SU-DHL-6 (cell line): ENCODE measurements at regions not wholly inside any gene's neighbourhood (a gene's known extent, or its start where the extent isn't known, plus 50 kb on each side); places are given as distances from the start of the nearest gene placed in this dataset.

Source experiments
- H2AFZ ChIP-seq: fragments of 200-600 bp; sonication (generic); 2 replicates; pipeline ENCODE4 v1.6.1; 2014; ENCODE audit warnings: low read depth, mild to moderate bottlenecking, moderate library complexity, mixed read lengths, antibody characterized with exemption, low read length; ENCODE audit not compliant: severe bottlenecking
- H3F3A ChIP-seq: fragments of 200-600 bp; shearing (Covaris generic); 2 replicates; pipeline ENCODE4 v1.6.0; 2016; ENCODE audit warnings: antibody characterized with exemption, mild to moderate bottlenecking; ENCODE audit not compliant: insufficient read depth
- H3K27ac ChIP-seq: fragments of 200-600 bp; sonication (generic); 2 replicates; pipeline ENCODE4 v1.5.1; 2016; ENCODE audit warnings: low read depth, mild to moderate bottlenecking, low read length, moderate library complexity, mixed read lengths
- H3K27me3 ChIP-seq: fragments of 200-600 bp; sonication (generic), shearing (Covaris generic); 2 replicates; pipeline ENCODE4 v1.6.0; 2014; ENCODE audit warnings: mild to moderate bottlenecking, low read length
- H3K36me3 ChIP-seq: fragments of 200-600 bp; sonication (generic); 2 replicates; pipeline ENCODE4 v1.6.1; 2014; ENCODE audit warnings: mild to moderate bottlenecking, low read length, mixed read lengths
- H3K4me2 ChIP-seq: fragments of 300-600, 200-600 bp; shearing (Covaris generic), sonication (generic); 2 replicates; pipeline ENCODE4 v1.6.0; 2014; ENCODE audit warnings: low read length, low read depth, mild to moderate bottlenecking; ENCODE audit not compliant: poor library complexity, severe bottlenecking
- H3K4me3 ChIP-seq: fragments of 200-600 bp; sonication (generic); 2 replicates; pipeline ENCODE4 v1.5.1; 2014; ENCODE audit warnings: antibody characterized with exemption, low read length, mild to moderate bottlenecking, mixed read lengths; ENCODE audit not compliant: insufficient read depth, poor library complexity, severe bottlenecking
- H3K79me2 ChIP-seq: fragments of 200-600 bp; sonication (generic); 2 replicates; pipeline ENCODE4 v1.6.1; 2014; ENCODE audit warnings: mild to moderate bottlenecking, low read length, moderate library complexity; ENCODE audit not compliant: insufficient read depth
- H3K9ac ChIP-seq: fragments of 200-600 bp; sonication (generic); 2 replicates; pipeline ENCODE4 v1.7.0; 2014; ENCODE audit warnings: mild to moderate bottlenecking, low read length
- H3K9me2 ChIP-seq: fragments of 200-600 bp; sonication (generic); replicated peaks from 2 replicates; pipeline ENCODE4 v1.6.1; 2014; ENCODE audit warnings: low read length; ENCODE audit not compliant: insufficient read depth
- H3K9me3 ChIP-seq: fragments of 200-600 bp; sonication (generic); 2 replicates; pipeline ENCODE4 v1.6.1; 2014; ENCODE audit warnings: low read length, mixed read lengths; ENCODE audit not compliant: insufficient read depth
- H4K20me1 ChIP-seq: fragments of 200-600 bp; sonication (generic); 2 replicates; pipeline ENCODE4 v1.6.1; 2014; ENCODE audit warnings: low read depth, mild to moderate bottlenecking, antibody characterized with exemption, low read length, moderate library complexity, mixed read lengths
- CTCF ChIP-seq: fragments of 200-600 bp; sonication (generic); IDR thresholded peaks from one replicate; pipeline ENCODE4 v1.5.1; 2017; ENCODE audit warnings: antibody characterized with exemption, mild to moderate bottlenecking, low read length, moderate library complexity; ENCODE audit not compliant: insufficient read depth, poor library complexity, severe bottlenecking
- EZH2phosphoT487 ChIP-seq: fragments of 200-600 bp; sonication (generic), shearing (Covaris generic); conservative IDR thresholded peaks from 2 replicates; pipeline ENCODE4 v1.6.1; 2018; ENCODE audit warnings: mild to moderate bottlenecking, antibody characterized with exemption, low read length, moderate library complexity, mixed read lengths

- Histone ChIP-seq H3K9ac (no peak overlapping the region), H3K27me3 (no peaks in the 10 kb centered on the region)
These were observed 365.3 kb upstream of the SULF2 start for GRCh38 chr20:48150568-48150967.

GRCh38 chr20:48149902-48150301 is 364.6 kb upstream of the SULF2 start:
- no peak overlapping the region for H2AFZ ChIP-seq
- H3K36me3 ChIP-seq = no peaks in the 10 kb centered on the region
- no peak overlapping the region for H3K4me3 ChIP-seq
- no peaks in the 10 kb centered on the region for H3K9me3 ChIP-seq
- no peaks in the 10 kb centered on the region for H3K9me2 ChIP-seq
- no peaks in the 10 kb centered on the region for H3F3A ChIP-seq
- no peaks in the 10 kb centered on the region for H3K27me3 ChIP-seq
- H3K9ac ChIP-seq = no peak overlapping the region
- no peaks in the 10 kb centered on the region for H3K79me2 ChIP-seq
- H3K27ac ChIP-seq = no peak overlapping the region
- H3K4me2 ChIP-seq = no peak overlapping the region
- no peak for TF ChIP-seq CTCF
- TF ChIP-seq EZH2phosphoT487 = no peak
- no peaks in the 10 kb centered on the region for H4K20me1 ChIP-seq

More at GRCh38 chr20:48150568-48150967, 365.3 kb upstream of the SULF2 start:
- TF ChIP-seq CTCF = no peak
- no peak for TF ChIP-seq EZH2phosphoT487
- H3K9me3 ChIP-seq = no peaks in the 10 kb centered on the region
- no peaks in the 10 kb centered on the region for H3F3A ChIP-seq
- H4K20me1 ChIP-seq = no peaks in the 10 kb centered on the region
- no peaks in the 10 kb centered on the region for H3K79me2 ChIP-seq
- H3K4me3 ChIP-seq = no peak overlapping the region
- no peaks in the 10 kb centered on the region for H3K9me2 ChIP-seq
- H3K27ac ChIP-seq = no peak overlapping the region
- H3K4me2 ChIP-seq = no peak overlapping the region
- H3K36me3 ChIP-seq = no peaks in the 10 kb centered on the region
- H2AFZ ChIP-seq = no peak overlapping the region

- H3K79me2 ChIP-seq = no peaks in the 10 kb centered on the region
- no peaks in the 10 kb centered on the region for H3K9me2 ChIP-seq
- H3K9me3 ChIP-seq = no peaks in the 10 kb centered on the region
- no peak for TF ChIP-seq CTCF
- TF ChIP-seq EZH2phosphoT487 = no peak
- no peak overlapping the region for H2AFZ ChIP-seq
- no peaks in the 10 kb centered on the region for H3K27me3 ChIP-seq
- H3K9ac ChIP-seq = no peak overlapping the region
- no peak overlapping the region for H3K4me3 ChIP-seq
- H4K20me1 ChIP-seq = no peaks in the 10 kb centered on the region
- no peaks in the 10 kb centered on the region for H3F3A ChIP-seq
- H3K27ac ChIP-seq = no peak overlapping the region
- no peaks in the 10 kb centered on the region for H3K36me3 ChIP-seq
- H3K4me2 ChIP-seq = no peak overlapping the region
These were observed 363.8 kb upstream of the SULF2 start for GRCh38 chr20:48148916-48149672.
